Nephron (organoid): ENCODE measurements at regions not wholly inside any gene's neighbourhood (a gene's known extent, or its start where the extent isn't known, plus 50 kb on each side); places are given as distances from the start of the nearest gene placed in this dataset.

ENCODE experiments used
- H3K27ac Mint-ChIP-seq, 3 experiments: 2 replicates each; pipeline ENCODE4 v1.8.0; 2020; ENCODE audit warnings: mixed read lengths in 3 of 3, mild to moderate bottlenecking in 2 of 3, moderate library complexity in 1 of 3
- H3K27me3 Mint-ChIP-seq: 2 replicates; pipeline ENCODE4 v1.8.0; 2021; ENCODE audit warnings: low read depth, mild to moderate bottlenecking, moderate library complexity, mixed read lengths
- H3K36me3 Mint-ChIP-seq: 2 replicates; pipeline ENCODE4 v1.8.0; 2020; ENCODE audit warnings: low read depth, mixed read lengths
- H3K4me1 Mint-ChIP-seq: 2 replicates; pipeline ENCODE4 v1.8.0; 2020; ENCODE audit warnings: mixed read lengths
- H3K4me3 Mint-ChIP-seq, 3 experiments: 2 replicates each; pipeline ENCODE4 v1.8.0; 2020; ENCODE audit warnings: mild to moderate bottlenecking in 3 of 3, mixed read lengths in 3 of 3, moderate library complexity in 2 of 3
- H3K9me3 Mint-ChIP-seq: 2 replicates; pipeline ENCODE4 v1.8.0; 2020; ENCODE audit warnings: mixed read lengths
- TF ChIP-seq, protein P1 (sequence below), 3 experiments: fragments of 200-600 bp; sonication (generic); IDR thresholded peaks; one replicate each; pipeline ENCODE4 v1.5.0; 2021; ENCODE audit warnings: antibody characterized with exemption in 3 of 3; ENCODE audit not compliant: unreplicated experiment in 3 of 3

DNA sequence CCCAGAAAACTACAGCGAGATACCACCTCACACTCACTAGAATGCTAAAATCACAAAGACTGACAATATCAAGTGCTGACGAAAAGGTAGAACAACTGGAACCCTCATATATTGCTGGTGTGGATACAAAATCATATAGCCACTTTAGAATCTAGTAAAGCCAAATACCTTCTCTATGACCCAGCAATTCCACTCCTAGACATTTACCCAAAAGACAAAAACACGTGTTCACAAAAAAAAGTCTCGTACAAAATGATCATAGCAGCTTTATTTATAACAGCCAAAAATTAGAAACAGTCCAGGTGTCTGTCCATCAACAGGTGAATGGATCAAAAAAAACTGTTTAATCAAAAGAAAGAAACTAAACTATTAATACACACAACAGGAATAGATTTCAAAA is 126.6 kb downstream of the ZFP36L2 start:
- H3K4me3 Mint-ChIP-seq, result peak overlapping the region; percentile 34 to 59 (median 59)
- H3K36me3 Mint-ChIP-seq, result no peaks in the 10 kb centered on the region
- H3K27me3 Mint-ChIP-seq, result peaks cover 5% of the 10 kb centered on the region
- H3K27ac Mint-ChIP-seq, result peak overlapping the region; percentile 48 to 87 (median 79)
- peaks cover 45% of the 10 kb centered on the region for H3K4me1 Mint-ChIP-seq
- TF ChIP-seq, protein P1, sequence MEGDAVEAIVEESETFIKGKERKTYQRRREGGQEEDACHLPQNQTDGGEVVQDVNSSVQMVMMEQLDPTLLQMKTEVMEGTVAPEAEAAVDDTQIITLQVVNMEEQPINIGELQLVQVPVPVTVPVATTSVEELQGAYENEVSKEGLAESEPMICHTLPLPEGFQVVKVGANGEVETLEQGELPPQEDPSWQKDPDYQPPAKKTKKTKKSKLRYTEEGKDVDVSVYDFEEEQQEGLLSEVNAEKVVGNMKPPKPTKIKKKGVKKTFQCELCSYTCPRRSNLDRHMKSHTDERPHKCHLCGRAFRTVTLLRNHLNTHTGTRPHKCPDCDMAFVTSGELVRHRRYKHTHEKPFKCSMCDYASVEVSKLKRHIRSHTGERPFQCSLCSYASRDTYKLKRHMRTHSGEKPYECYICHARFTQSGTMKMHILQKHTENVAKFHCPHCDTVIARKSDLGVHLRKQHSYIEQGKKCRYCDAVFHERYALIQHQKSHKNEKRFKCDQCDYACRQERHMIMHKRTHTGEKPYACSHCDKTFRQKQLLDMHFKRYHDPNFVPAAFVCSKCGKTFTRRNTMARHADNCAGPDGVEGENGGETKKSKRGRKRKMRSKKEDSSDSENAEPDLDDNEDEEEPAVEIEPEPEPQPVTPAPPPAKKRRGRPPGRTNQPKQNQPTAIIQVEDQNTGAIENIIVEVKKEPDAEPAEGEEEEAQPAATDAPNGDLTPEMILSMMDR (IDR thresholded peaks at IDR 0.05; ENCODE audit: unreplicated experiment in 3 of 3), result no peak
- H3K9me3 Mint-ChIP-seq, result peaks cover 26% of the 10 kb centered on the region

DNA sequence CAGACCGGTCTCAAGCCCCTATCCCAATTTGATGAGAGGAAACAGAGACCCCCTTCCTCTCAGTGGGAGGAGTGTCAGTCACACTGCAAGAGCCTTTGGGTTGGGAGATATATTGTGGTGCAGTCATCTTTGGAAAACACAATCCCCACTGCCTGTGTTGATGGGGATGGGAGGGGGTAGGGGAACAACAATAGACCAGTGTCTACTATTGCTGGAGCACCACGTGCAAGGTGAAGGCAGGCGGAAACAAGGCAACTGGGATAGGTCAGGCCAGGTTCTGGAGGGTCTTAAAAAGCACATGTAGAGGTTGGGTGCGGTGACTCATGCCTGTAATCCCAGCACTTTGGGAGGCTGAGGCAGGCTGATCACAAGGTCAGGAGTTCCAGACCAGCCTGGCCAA is 127.9 kb downstream of the ZFP36L2 start:
- Mint-ChIP-seq H3K4me1 (peaks cover 39% of the 10 kb centered on the region), H3K36me3 (no peaks in the 10 kb centered on the region), H3K27ac (peak overlapping the region; percentile 3 to 79 (median 19)), H3K27me3 (peaks cover 5% of the 10 kb centered on the region), H3K9me3 (peaks cover 23% of the 10 kb centered on the region), H3K4me3 (no peak overlapping the region)
- TF ChIP-seq, protein P1 (IDR thresholded peaks at IDR 0.05; ENCODE audit: unreplicated experiment in 3 of 3), result no peak

DNA sequence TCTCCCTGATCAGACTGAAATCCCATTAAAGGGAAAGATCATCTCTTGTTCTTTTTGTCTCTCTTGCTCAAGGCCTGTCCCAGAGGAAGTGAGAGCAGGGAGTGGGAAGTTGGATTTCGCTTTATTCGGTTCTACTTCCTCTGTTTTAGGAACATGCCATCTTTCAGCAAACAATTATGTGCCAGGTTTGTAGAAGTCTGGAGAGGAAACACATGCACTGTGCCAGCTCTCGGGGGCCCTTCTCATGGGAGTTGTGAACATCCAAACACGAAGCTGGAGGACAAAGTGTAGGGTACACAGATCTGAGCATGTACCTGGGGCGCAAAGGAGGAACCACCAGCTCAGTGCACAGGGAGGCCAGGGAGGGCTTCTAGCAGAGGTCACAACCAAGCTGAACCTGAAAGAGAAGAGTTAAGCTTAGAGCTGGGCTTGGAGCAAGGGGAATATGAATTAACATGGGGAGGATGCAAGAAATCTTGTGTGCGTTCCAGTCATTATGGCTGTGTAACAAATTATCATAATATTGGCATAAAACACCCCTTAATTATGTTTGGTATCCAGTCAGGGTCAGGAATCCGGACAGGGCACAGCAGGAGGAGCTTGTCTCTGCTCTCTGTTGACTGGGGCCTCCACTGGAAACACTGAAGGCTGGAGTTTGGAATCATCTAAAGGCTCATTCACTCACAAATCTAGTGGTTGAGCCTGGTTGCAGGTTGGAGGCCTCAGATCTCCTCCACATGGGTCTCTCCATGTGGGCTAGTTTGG is 128.6 kb downstream of the ZFP36L2 start:
- Mint-ChIP-seq H3K27me3 (peaks cover 5% of the 10 kb centered on the region), H3K4me3 (no peak overlapping the region), H3K27ac (peak overlapping the region; percentile 3 to 79 (median 19)), H3K9me3 (peaks cover 23% of the 10 kb centered on the region), H3K4me1 (peaks cover 32% of the 10 kb centered on the region), H3K36me3 (no peaks in the 10 kb centered on the region)
- TF ChIP-seq, protein P1 (IDR thresholded peaks at IDR 0.05; ENCODE audit: unreplicated experiment in 3 of 3), result no peak

DNA sequence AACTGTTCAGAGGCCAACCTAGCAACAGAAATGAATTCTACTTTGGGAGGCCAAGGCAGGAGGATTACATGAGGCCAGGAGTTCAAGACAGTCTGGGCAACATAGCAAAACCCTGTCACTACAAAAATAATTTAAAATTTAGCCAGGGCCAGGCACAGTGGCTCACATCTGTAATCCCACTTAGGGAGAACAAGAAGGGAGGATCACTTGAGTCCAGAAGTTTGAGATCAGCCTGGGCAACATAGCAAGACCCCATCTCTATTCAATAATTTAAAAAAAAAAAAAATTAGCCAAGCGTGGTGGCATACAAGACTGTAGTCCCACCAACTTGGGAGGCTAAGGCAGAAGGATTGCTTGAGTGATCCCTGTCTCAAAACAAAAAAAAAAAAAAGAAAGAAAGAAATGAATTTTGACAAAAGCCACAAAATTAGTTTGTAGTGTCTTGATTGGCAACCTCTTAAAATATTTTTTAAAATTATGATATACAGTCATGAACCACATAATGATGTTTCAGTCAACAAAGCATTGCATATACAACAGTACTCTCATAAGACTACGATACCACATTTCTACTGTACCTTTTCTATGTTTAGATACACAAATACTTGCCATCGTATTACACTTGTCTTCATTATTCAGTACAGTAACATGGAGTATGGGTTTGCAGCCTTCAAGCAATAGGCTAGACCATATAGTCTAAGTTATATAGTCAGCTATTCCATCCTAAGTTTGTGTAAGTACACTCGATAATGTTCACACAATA is 130.7 kb downstream of the ZFP36L2 start:
- H3K4me1 Mint-ChIP-seq, result peaks cover 19% of the 10 kb centered on the region
- H3K27me3 Mint-ChIP-seq, result peaks cover 13% of the 10 kb centered on the region
- H3K36me3 Mint-ChIP-seq, result peaks cover 7% of the 10 kb centered on the region
- TF ChIP-seq, protein P1 (IDR thresholded peaks at IDR 0.05; ENCODE audit: unreplicated experiment in 3 of 3), result no peak
- peaks cover 29% of the 10 kb centered on the region for H3K9me3 Mint-ChIP-seq
- H3K4me3 Mint-ChIP-seq, result no peak overlapping the region
- H3K27ac Mint-ChIP-seq, result peak overlapping the region in 1 of 3 experiments; percentile 55

DNA sequence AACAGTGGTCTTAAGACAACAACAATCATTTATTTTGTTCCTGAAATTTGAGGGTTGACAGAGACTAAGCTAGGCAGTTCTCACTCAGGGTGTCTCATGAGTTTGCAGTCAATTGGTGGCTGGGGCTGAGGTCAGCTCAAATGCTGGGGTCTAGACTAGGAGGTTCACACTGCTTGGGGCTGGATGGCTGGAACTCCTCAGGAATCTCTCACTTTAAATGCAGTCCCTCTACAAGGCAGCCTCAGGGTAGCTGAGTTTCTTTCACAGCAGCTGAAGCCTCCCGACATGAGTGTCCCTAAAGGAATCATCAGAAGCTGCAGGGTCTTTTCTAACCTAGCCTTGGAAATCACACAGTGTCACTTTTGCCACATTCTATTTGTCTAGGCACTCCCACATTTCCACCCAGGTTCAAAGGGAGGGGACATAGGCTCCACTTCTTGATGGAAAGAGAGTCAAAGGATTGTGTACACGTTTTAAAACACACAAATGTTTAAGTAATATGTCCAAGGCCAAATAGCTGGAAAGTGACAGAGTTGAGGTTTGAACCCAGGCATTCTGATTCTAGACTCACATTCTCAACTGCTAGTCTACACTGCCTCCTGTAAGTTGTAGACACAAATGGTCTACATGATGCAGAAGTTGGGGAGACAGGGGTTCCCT is 133.8 kb downstream of the ZFP36L2 start:
- H3K27me3 Mint-ChIP-seq, result peaks cover 8% of the 10 kb centered on the region

More for the DNA sequence above, 133.8 kb downstream of the ZFP36L2 start:
- Mint-ChIP-seq H3K36me3 (peaks cover 11% of the 10 kb centered on the region), H3K27ac (peak overlapping the region in 2 of 3 experiments; percentile 51 to 65), H3K4me3 (no peak overlapping the region), H3K9me3 (peaks cover 27% of the 10 kb centered on the region), H3K4me1 (peaks cover 11% of the 10 kb centered on the region)
- TF ChIP-seq, protein P1 (IDR thresholded peaks at IDR 0.05; ENCODE audit: unreplicated experiment in 3 of 3), result no peak
